B cell (primary cell): ENCODE measurements at regions not wholly inside any gene's neighbourhood (a gene's known extent, or its start where the extent isn't known, plus 50 kb on each side); places are given as distances from the start of the nearest gene placed in this dataset.

Experiments used
- EZH2 ChIP-seq: IDR thresholded peaks from 2 replicates; pipeline ENCODE4 v1.6.1; 2012; ENCODE audit warnings: borderline replicate concordance, low read depth, mild to moderate bottlenecking, moderate library complexity, low read length; ENCODE audit not compliant: insufficient read depth, poor library complexity, severe bottlenecking
- TF ChIP-seq, protein P1 (sequence below): fragments of 200-600 bp; IDR thresholded peaks from one replicate; pipeline ENCODE4 v1.8.0; 2022; ENCODE audit warnings: antibody characterized with exemption, mild to moderate bottlenecking

GRCh38 chr12:61487728-61488127 lies 772.5 kb upstream of the USP15 start:
- TF ChIP-seq, protein P1, sequence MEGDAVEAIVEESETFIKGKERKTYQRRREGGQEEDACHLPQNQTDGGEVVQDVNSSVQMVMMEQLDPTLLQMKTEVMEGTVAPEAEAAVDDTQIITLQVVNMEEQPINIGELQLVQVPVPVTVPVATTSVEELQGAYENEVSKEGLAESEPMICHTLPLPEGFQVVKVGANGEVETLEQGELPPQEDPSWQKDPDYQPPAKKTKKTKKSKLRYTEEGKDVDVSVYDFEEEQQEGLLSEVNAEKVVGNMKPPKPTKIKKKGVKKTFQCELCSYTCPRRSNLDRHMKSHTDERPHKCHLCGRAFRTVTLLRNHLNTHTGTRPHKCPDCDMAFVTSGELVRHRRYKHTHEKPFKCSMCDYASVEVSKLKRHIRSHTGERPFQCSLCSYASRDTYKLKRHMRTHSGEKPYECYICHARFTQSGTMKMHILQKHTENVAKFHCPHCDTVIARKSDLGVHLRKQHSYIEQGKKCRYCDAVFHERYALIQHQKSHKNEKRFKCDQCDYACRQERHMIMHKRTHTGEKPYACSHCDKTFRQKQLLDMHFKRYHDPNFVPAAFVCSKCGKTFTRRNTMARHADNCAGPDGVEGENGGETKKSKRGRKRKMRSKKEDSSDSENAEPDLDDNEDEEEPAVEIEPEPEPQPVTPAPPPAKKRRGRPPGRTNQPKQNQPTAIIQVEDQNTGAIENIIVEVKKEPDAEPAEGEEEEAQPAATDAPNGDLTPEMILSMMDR, result no peak
- TF ChIP-seq EZH2, result no peak
